ENCODE measurements at regions not wholly inside any gene's neighbourhood (a gene's known extent, or its start where the extent isn't known, plus 50 kb on each side); places are given as distances from the start of the nearest gene placed in this dataset.
A peak's percentile ranks its signal among the peaks of the same experiment; 100 is the strongest.

GRCh38 chr18:43514747-43515146, 237.5 kb upstream of the SYT4 start:
- ATAC-seq, result no peak
- Histone ChIP-seq H3K27me3 (no peaks in the 10 kb centered on the region), H3K36me3 (no peaks in the 10 kb centered on the region), H3K9me3 (peaks cover 0 to 14% (median 0%) of the 10 kb centered on the region in 3 donors), H3K27ac (no peak overlapping the region), H3K4me3 (no peak overlapping the region), H3K4me1 (no peaks in the 10 kb centered on the region)
- WGBS, 2 donors (ENCODE audit: low coverage in 1 of 2), result 78 to 86% methylated on average over 3 to 5 of the region's 8 CpGs
- TF ChIP-seq, protein P1, sequence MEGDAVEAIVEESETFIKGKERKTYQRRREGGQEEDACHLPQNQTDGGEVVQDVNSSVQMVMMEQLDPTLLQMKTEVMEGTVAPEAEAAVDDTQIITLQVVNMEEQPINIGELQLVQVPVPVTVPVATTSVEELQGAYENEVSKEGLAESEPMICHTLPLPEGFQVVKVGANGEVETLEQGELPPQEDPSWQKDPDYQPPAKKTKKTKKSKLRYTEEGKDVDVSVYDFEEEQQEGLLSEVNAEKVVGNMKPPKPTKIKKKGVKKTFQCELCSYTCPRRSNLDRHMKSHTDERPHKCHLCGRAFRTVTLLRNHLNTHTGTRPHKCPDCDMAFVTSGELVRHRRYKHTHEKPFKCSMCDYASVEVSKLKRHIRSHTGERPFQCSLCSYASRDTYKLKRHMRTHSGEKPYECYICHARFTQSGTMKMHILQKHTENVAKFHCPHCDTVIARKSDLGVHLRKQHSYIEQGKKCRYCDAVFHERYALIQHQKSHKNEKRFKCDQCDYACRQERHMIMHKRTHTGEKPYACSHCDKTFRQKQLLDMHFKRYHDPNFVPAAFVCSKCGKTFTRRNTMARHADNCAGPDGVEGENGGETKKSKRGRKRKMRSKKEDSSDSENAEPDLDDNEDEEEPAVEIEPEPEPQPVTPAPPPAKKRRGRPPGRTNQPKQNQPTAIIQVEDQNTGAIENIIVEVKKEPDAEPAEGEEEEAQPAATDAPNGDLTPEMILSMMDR (IDR thresholded peaks at IDR 0.05), result no peak
- TF ChIP-seq POLR2A (IDR thresholded peaks at IDR 0.05) (no peak), POLR2AphosphoS5 (IDR thresholded peaks at IDR 0.05) (no peak), EP300 (IDR thresholded peaks at IDR 0.05) (no peak)

DNA sequence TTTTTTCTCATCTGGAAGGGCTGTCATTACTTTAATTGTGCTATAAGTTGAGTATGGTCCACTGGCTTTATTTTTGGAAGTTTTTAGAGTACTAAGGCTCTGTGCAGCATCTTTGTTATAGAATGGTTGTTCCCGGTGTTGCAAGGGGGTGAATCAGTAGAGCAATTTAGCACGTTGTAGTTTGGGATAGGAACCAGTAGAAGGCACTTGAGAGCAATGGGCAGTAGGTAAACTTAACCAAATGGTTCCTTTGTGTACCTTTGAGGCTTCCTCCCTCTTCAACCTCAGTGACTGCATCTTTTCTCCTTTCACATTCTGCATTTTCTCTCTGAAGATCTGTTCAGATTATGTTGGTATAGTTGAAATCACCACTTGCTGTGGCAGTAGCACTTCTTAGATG, 238.2 kb upstream of the SYT4 start:
- TF ChIP-seq, protein P1 (IDR thresholded peaks at IDR 0.05), result no peak
- TF ChIP-seq EP300 (IDR thresholded peaks at IDR 0.05), result no peak
- TF ChIP-seq POLR2A (IDR thresholded peaks at IDR 0.05), result no peak
- TF ChIP-seq POLR2AphosphoS5 (IDR thresholded peaks at IDR 0.05), result no peak
- Histone ChIP-seq H3K9me3 (peaks cover 0 to 14% (median 0%) of the 10 kb centered on the region in 3 donors), H3K36me3 (no peaks in the 10 kb centered on the region), H3K4me1 (no peaks in the 10 kb centered on the region), H3K27ac (no peak overlapping the region), H3K4me3 (no peak overlapping the region), H3K27me3 (no peaks in the 10 kb centered on the region)
- ATAC-seq, result no peak
- WGBS, 2 donors (ENCODE audit: low coverage in 1 of 2), result 39 to 83% methylated on average over 2 of the region's 2 CpGs

DNA sequence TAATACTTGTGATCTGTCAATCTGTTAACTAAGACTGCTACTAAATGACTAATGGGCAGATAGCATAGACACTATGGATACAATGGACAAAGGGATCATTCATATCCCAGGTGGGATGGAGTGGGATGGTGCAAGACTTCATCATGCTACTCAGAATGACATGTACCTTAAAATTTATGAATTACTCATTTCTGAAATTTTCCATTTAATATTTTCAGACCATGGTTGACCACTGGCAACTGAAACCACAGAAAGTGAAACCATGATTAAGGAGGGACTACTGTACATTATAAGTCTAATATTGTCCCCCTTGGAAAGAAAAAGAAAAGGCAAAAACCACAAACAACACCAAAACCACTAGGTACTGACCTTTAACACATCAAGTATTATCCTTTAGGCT, 247.0 kb upstream of the SYT4 start:
- H3K27ac ChIP-seq, result no peak overlapping the region
- no peaks in the 10 kb centered on the region for H3K36me3 ChIP-seq
- H3K4me1 ChIP-seq, result peaks cover 0 to 10% (median 4%) of the 10 kb centered on the region in 3 donors
- no peak for ATAC-seq
- no peaks in the 10 kb centered on the region for H3K27me3 ChIP-seq
- TF ChIP-seq POLR2AphosphoS5 (IDR thresholded peaks at IDR 0.05), result no peak
- no peak for TF ChIP-seq POLR2A (IDR thresholded peaks at IDR 0.05)
- TF ChIP-seq, protein P1 (IDR thresholded peaks at IDR 0.05), result no peak
- TF ChIP-seq EP300 (IDR thresholded peaks at IDR 0.05), result no peak
- H3K4me3 ChIP-seq, result no peak overlapping the region
- H3K9me3 ChIP-seq, result no peaks in the 10 kb centered on the region

GRCh38 chr18:43525169-43525568, 247.9 kb upstream of the SYT4 start:
- WGBS, 2 donors (ENCODE audit: low coverage in 1 of 2), result 13 to 19% methylated on average over 2 of the region's 2 CpGs
- Histone ChIP-seq H3K27ac (no peak overlapping the region), H3K4me3 (no peak overlapping the region), H3K4me1 (peaks cover 0 to 10% (median 4%) of the 10 kb centered on the region in 3 donors), H3K27me3 (no peaks in the 10 kb centered on the region), H3K36me3 (no peaks in the 10 kb centered on the region), H3K9me3 (no peaks in the 10 kb centered on the region)
- no peak for ATAC-seq
- TF ChIP-seq, protein P1 (IDR thresholded peaks at IDR 0.05), result no peak
- TF ChIP-seq POLR2A (IDR thresholded peaks at IDR 0.05) (no peak), EP300 (IDR thresholded peaks at IDR 0.05) (no peak), POLR2AphosphoS5 (IDR thresholded peaks at IDR 0.05) (no peak)

GRCh38 chr18:43526426-43527145, 249.3 kb upstream of the SYT4 start:
- ATAC-seq, result no peak
- H3K27ac ChIP-seq, result peak overlapping the region in 1 of 4 donors; percentile 41
- no peaks in the 10 kb centered on the region for H3K36me3 ChIP-seq
- no peak overlapping the region for H3K4me3 ChIP-seq
- H3K9me3 ChIP-seq, result no peaks in the 10 kb centered on the region
- peaks cover 0 to 10% (median 4%) of the 10 kb centered on the region in 3 donors for H3K4me1 ChIP-seq
- 23 to 32% methylated on average over 2 of the region's 2 CpGs for WGBS, 2 donors (ENCODE audit: low coverage in 1 of 2)
- no peaks in the 10 kb centered on the region for H3K27me3 ChIP-seq
- TF ChIP-seq, protein P1 (IDR thresholded peaks at IDR 0.05), result no peak
- TF ChIP-seq POLR2AphosphoS5 (IDR thresholded peaks at IDR 0.05), result no peak
- no peak for TF ChIP-seq POLR2A (IDR thresholded peaks at IDR 0.05)
- no peak for TF ChIP-seq EP300 (IDR thresholded peaks at IDR 0.05)

All from gastroesophageal sphincter (tissue), 4 donors.